A549 (cell line): ENCODE measurements at regions not wholly inside any gene's neighbourhood (a gene's known extent, or its start where the extent isn't known, plus 50 kb on each side); places are given as distances from the start of the nearest gene placed in this dataset.
"Not testable (repeated sequence)": the region's sequence is repeated elsewhere in the genome, so short reads cannot be mapped to it uniquely, and the experiment has no call there.

ENCODE experiments used
- ATAC-seq, 2 experiments: fragments of 200-7000 bp in 1 of 2; fragments of >200 bp in 1 of 2; cut with Nextera tagmentation in 1 of 2; cut with Tn5 transposase in 1 of 2; 3 replicates each; pipeline versions ENCODE4 v1.8.0 to v1.9.1; 2018 to 2020; ENCODE audit warnings: mild to moderate bottlenecking in 1 of 2, moderate library complexity in 1 of 2
- CTCF ChIA-PET: fragments of 300-600 bp; sonication (Branson Sonifier 250); formaldehyde crosslinking; extraction: SDS; loops from one replicate; lab custom pipeline; 2021; ENCODE audit warnings: antibody characterized with exemption, inconsistent platforms; lab: Yijun Ruan, JAX
- POLR2A ChIA-PET: fragments of 350-600 bp; formaldehyde crosslinking; extraction: SDS; loops from one replicate; lab custom pipeline; 2021; ENCODE audit warnings: antibody characterized with exemption, inconsistent platforms; lab: Yijun Ruan, JAX
- DNase-seq, 2 experiments: peaks; one replicate each; pipeline versions ENCODE4 v3.0.0 to v3.0.0-alpha.2; 2011 to 2016; ENCODE audit warnings: low read depth in 1 of 2, low spot score in 1 of 2
- FAIRE-seq: peaks from 2 replicates; lab custom pipeline; 2011; peaks lifted over from hg19 to GRCh38; lab: Jason Lieb, UNC
- H3K27ac ChIP-seq, 2 experiments: fragments of >200 bp; sonication (Bioruptor Twin); formaldehyde crosslinking; 3 replicates each; pipeline ENCODE4 v1.5.1; 2016 to 2017
- H3K4me1 ChIP-seq: fragments of >200 bp; sonication (Bioruptor Twin); formaldehyde crosslinking; 3 replicates; pipeline ENCODE4 v1.6.1; 2016
- H3K4me2 ChIP-seq: fragments of >200 bp; sonication (Bioruptor Twin); formaldehyde crosslinking; 3 replicates; pipeline ENCODE4 v1.6.1; 2016
- H3K4me3 ChIP-seq: fragments of >200 bp; sonication (Bioruptor Twin); formaldehyde crosslinking; 3 replicates; pipeline ENCODE4 v1.5.1; 2016
- H3K9me3 ChIP-seq: fragments of >200 bp; sonication (Bioruptor Twin); formaldehyde crosslinking; 3 replicates; pipeline ENCODE4 v1.6.1; 2016
- CBX2 ChIP-seq: fragments of 200-600 bp; sonication (generic); IDR thresholded peaks from 2 replicates; pipeline ENCODE4 v1.6.1; 2016; ENCODE audit warnings: low read depth, mild to moderate bottlenecking, borderline replicate concordance
- CBX8 ChIP-seq: fragments of 200-600 bp; sonication (generic); IDR thresholded peaks from 2 replicates; pipeline ENCODE4 v1.6.1; 2016
- CEBPB ChIP-seq, 2 experiments: fragments of >200 bp in 1 of 2; sonication (Bioruptor Twin) in 1 of 2; formaldehyde crosslinking in 1 of 2; IDR thresholded peaks; 2 replicates each; pipeline ENCODE4 v1.6.1; 2012 to 2016
- CHD4 ChIP-seq: fragments of 200-600 bp; sonication (generic); IDR thresholded peaks from 2 replicates; pipeline ENCODE4 v1.6.1; 2016; ENCODE audit warnings: antibody characterized with exemption, mild to moderate bottlenecking, borderline replicate concordance
- EHMT2 ChIP-seq: fragments of 200-600 bp; sonication (generic); IDR thresholded peaks from 2 replicates; pipeline ENCODE4 v1.6.1; 2016; ENCODE audit warnings: antibody characterized with exemption, low read depth, mild to moderate bottlenecking, moderate library complexity
- EP300 ChIP-seq, 2 experiments: fragments of >200 bp; sonication (Bioruptor Twin); formaldehyde crosslinking; IDR thresholded peaks; 2 replicates in 1 of 2; 3 replicates in 1 of 2; pipeline ENCODE4 v1.6.1; 2016 to 2017
- ESRRA ChIP-seq: fragments of 150-350 bp; IDR thresholded peaks from 2 replicates; pipeline ENCODE4 v1.6.1; 2014; ENCODE audit warnings: mild to moderate bottlenecking, low read length, borderline replicate concordance
- FOXS1 ChIP-seq: fragments of 250-450 bp; sonication (Bioruptor Pico); IDR thresholded peaks from 2 replicates; pipeline ENCODE4 v1.5.0; 2020; ENCODE audit warnings: mild to moderate bottlenecking, moderate library complexity
- GATA3 ChIP-seq: IDR thresholded peaks from 2 replicates; pipeline ENCODE4 v1.6.1; 2012; ENCODE audit warnings: borderline replicate concordance
- HOXB5 ChIP-seq: fragments of 250-450 bp; sonication (Bioruptor Pico); IDR thresholded peaks from 2 replicates; pipeline ENCODE4 v1.5.0; 2020; ENCODE audit warnings: mild to moderate bottlenecking, moderate library complexity
- JUNB ChIP-seq: fragments of >200 bp; sonication (Bioruptor Twin); formaldehyde crosslinking; IDR thresholded peaks from 2 replicates; pipeline ENCODE4 v1.6.1; 2016
- MAFK ChIP-seq: fragments of 450-650 bp; IDR thresholded peaks from 2 replicates; pipeline ENCODE4 v1.6.1; 2014; ENCODE audit not compliant: partially characterized antibody
- MYC ChIP-seq: IDR thresholded peaks from 2 replicates; pipeline ENCODE4 v1.6.1; 2012; ENCODE audit warnings: mild to moderate bottlenecking, inconsistent platforms, low read length, improper control_type of control experiment, borderline replicate concordance
- NFE2L2 ChIP-seq: fragments of 150-350 bp; conservative IDR thresholded peaks from 2 replicates; pipeline ENCODE4 v1.6.1; 2014; ENCODE audit warnings: low read length
- NPAS2 ChIP-seq: fragments of 250-450 bp; sonication (Bioruptor Pico); IDR thresholded peaks from 2 replicates; pipeline ENCODE4 v1.8.0; 2022; ENCODE audit warnings: mild to moderate bottlenecking, moderate library complexity, borderline replicate concordance
- NR3C1 ChIP-seq: fragments of >200 bp; sonication (Bioruptor Twin); formaldehyde crosslinking; IDR thresholded peaks from 3 replicates; pipeline ENCODE4 v1.6.1; 2017
- PHF8 ChIP-seq: fragments of 200-600 bp; sonication (generic); IDR thresholded peaks from 2 replicates; pipeline ENCODE4 v1.6.1; 2016; ENCODE audit warnings: low read depth, mild to moderate bottlenecking, antibody characterized with exemption, moderate library complexity, borderline replicate concordance
- RARB ChIP-seq: fragments of 250-450 bp; sonication (Bioruptor Pico); IDR thresholded peaks from 2 replicates; pipeline ENCODE4 v1.8.0; 2021; ENCODE audit warnings: mild to moderate bottlenecking, moderate library complexity
- RCOR1 ChIP-seq: fragments of 150-350 bp; IDR thresholded peaks from 2 replicates; pipeline ENCODE4 v1.6.1; 2014; ENCODE audit warnings: antibody characterized with exemption, low read length, low read depth
- RNF2 ChIP-seq: fragments of 200-600 bp; sonication (generic); IDR thresholded peaks from 2 replicates; pipeline ENCODE4 v1.6.1; 2016; ENCODE audit warnings: low read depth, mild to moderate bottlenecking, antibody characterized with exemption, moderate library complexity, borderline replicate concordance
- SREBF2 ChIP-seq: fragments of 450-650 bp; IDR thresholded peaks from 2 replicates; pipeline ENCODE4 v1.6.1; 2014; ENCODE audit warnings: mild to moderate bottlenecking, moderate library complexity
- TP53 ChIP-seq: fragments of 250-450 bp; sonication (Bioruptor Pico); IDR thresholded peaks from 2 replicates; pipeline ENCODE4 v1.5.0; 2021; ENCODE audit warnings: mild to moderate bottlenecking, moderate library complexity
- ZC3H11A ChIP-seq: fragments of 450-650 bp; IDR thresholded peaks from 2 replicates; pipeline ENCODE4 v1.6.1; 2014; ENCODE audit warnings: antibody characterized with exemption, mild to moderate bottlenecking
- ZSCAN20 ChIP-seq: fragments of 250-450 bp; sonication (Bioruptor Pico); IDR thresholded peaks from 2 replicates; pipeline ENCODE4 v1.8.0; 2022; ENCODE audit warnings: mild to moderate bottlenecking, moderate library complexity
- WGBS: methylation state at CpG from one replicate; pipeline ENCODE4 v1.1.6; 2017; ENCODE audit errors: missing lambda C conversion rate; 5-methylcytosine and 5-hydroxymethylcytosine counted together
- TF ChIP-seq, protein P1 (sequence below): IDR thresholded peaks from 2 replicates; pipeline ENCODE4 v1.6.1; 2012
- TF ChIP-seq, protein P2 (sequence below): fragments of 250-450 bp; sonication (Bioruptor Pico); IDR thresholded peaks from 2 replicates; pipeline ENCODE4 v1.5.0; 2020; ENCODE audit warnings: low read depth, mild to moderate bottlenecking, moderate library complexity
- TF ChIP-seq, protein P3 (sequence below): fragments of 250-450 bp; sonication (Bioruptor Pico); IDR thresholded peaks from 2 replicates; pipeline ENCODE4 v1.5.0; 2021; ENCODE audit warnings: mild to moderate bottlenecking, moderate library complexity, borderline replicate concordance
- TF ChIP-seq, protein P4 (sequence below): IDR thresholded peaks from 2 replicates; pipeline ENCODE4 v1.6.1; 2012; ENCODE audit warnings: low read depth, borderline replicate concordance

DNA sequence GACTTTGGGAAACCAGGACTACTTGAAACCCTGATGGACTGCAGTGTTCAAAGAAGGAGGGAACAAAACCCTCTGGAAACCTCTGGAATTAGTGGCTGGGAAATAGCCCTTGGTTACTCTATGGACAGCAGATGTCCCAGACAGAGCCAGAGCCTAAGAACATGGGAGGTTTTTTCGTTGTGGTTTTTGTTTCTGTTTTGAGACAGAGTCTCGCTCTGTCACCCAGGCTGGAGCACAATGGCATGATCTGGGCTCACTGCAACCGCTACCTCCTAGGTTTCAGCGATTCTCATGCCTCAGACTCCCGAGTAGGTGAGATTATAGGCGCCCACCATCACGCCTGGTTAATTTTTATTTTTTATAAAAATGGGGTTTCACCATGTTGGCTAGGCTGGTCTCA, 1378.7 kb downstream of the AACS start:
- ChIA-PET POLR2A (no interaction called here), CTCF (no interaction called here)
- Histone ChIP-seq H3K4me1 (no peaks in the 10 kb centered on the region), H3K4me2 (no peak overlapping the region), H3K9me3 (no peaks in the 10 kb centered on the region), H3K27ac (no peak overlapping the region), H3K4me3 (no peak overlapping the region)
- FAIRE-seq (no peak), DNase-seq (no peak), ATAC-seq (no peak)
- no peak for TF ChIP-seq NPAS2 (CRISPR knock-in tag)
- TF ChIP-seq PHF8, result no peak
- TF ChIP-seq, protein P1, sequence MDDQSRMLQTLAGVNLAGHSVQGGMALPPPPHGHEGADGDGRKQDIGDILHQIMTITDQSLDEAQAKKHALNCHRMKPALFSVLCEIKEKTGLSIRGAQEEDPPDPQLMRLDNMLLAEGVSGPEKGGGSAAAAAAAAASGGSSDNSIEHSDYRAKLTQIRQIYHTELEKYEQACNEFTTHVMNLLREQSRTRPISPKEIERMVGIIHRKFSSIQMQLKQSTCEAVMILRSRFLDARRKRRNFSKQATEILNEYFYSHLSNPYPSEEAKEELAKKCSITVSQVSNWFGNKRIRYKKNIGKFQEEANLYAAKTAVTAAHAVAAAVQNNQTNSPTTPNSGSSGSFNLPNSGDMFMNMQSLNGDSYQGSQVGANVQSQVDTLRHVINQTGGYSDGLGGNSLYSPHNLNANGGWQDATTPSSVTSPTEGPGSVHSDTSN, result no peak
- TF ChIP-seq CBX2, result no peak
- TF ChIP-seq ESRRA, result no peak
- TF ChIP-seq CEBPB (IDR thresholded peaks at IDR 0.05), result no peak
- no peak for TF ChIP-seq CBX8
- no peak for TF ChIP-seq RCOR1
- TF ChIP-seq JUNB, result no peak
- TF ChIP-seq HOXB5 (CRISPR knock-in tag), result no peak
- no peak for TF ChIP-seq EP300 (IDR thresholded peaks at IDR 0.05)
- TF ChIP-seq, protein P2, sequence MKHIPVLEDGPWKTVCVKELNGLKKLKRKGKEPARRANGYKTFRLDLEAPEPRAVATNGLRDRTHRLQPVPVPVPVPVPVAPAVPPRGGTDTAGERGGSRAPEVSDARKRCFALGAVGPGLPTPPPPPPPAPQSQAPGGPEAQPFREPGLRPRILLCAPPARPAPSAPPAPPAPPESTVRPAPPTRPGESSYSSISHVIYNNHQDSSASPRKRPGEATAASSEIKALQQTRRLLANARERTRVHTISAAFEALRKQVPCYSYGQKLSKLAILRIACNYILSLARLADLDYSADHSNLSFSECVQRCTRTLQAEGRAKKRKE (CRISPR knock-in tag), result no peak
- no peak for TF ChIP-seq ZSCAN20
- no peak for TF ChIP-seq SREBF2
- WGBS, result 2% methylated on average over 7 of the region's 7 CpGs

DNA sequence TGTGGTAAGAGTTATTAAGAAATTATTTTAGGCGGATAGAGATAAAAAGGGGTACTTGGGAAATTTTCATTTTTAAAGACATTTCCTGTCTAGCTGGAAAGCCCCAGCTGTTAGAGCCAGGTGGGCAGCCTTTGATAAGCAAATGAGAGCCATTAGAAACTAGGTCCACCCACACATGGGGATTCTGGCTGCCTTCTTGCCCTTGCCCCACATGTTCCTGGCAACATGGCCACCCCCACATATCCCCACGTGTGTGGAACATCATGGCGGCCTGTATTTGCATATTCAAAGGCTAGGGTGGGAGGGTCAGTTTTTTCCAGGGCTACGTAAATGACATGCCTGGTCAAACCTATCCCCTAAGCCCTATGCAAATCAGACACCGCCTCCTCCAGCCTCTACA, 1382.1 kb downstream of the AACS start:
- Histone ChIP-seq H3K4me3 (no peak overlapping the region), H3K27ac (no peak overlapping the region), H3K4me1 (no peaks in the 10 kb centered on the region), H3K9me3 (no peaks in the 10 kb centered on the region), H3K4me2 (no peak overlapping the region)
- no peak for ATAC-seq
- 3% methylated on average over 5 of the region's 5 CpGs for WGBS
- POLR2A ChIA-PET, result no interaction called here
- no peak for FAIRE-seq
- no peak for DNase-seq
- TF ChIP-seq NR3C1 (no peak), TP53 (CRISPR knock-in tag) (no peak), RARB (CRISPR knock-in tag) (no peak), CHD4 (no peak)
- CTCF ChIA-PET, result no interaction called here

DNA sequence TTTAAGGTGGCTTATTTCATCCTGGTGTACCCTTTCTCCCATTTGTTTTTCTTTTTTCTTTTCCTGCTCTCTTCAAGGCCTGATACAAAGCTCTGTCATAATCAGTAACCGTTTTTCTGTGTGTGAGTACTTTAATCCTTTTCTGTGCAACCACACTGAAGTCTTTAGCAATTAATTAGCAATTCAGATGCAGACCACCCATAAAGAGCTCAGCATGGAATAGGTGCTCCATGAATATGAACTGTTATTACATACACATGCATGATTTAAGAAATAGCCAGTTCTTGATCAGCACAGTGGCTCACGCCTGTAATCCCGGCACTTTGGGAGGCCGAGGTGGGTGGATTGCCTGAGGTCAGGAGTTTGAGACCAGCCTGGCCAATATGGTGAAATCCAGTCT, 1386.6 kb downstream of the AACS start:
- ATAC-seq (no peak), FAIRE-seq (no peak), DNase-seq (no peak)
- ChIA-PET POLR2A (no interaction called here), CTCF (interaction anchor here (0.6 kb wide), 1 partner anchor 700 kb away, joined by 4 read pairs; no protein-coding TSS in a partner anchor)
- H3K4me1 ChIP-seq, result no peaks in the 10 kb centered on the region
- 5% methylated on average over 4 of the region's 4 CpGs for WGBS
- TF ChIP-seq GATA3 (no peak), EHMT2 (no peak), MAFK (no peak), MYC (no peak), ZC3H11A (no peak), NFE2L2 (no peak), FOXS1 (CRISPR knock-in tag) (no peak), RNF2 (no peak), RARB (CRISPR knock-in tag) (no peak)
- TF ChIP-seq, protein P3, sequence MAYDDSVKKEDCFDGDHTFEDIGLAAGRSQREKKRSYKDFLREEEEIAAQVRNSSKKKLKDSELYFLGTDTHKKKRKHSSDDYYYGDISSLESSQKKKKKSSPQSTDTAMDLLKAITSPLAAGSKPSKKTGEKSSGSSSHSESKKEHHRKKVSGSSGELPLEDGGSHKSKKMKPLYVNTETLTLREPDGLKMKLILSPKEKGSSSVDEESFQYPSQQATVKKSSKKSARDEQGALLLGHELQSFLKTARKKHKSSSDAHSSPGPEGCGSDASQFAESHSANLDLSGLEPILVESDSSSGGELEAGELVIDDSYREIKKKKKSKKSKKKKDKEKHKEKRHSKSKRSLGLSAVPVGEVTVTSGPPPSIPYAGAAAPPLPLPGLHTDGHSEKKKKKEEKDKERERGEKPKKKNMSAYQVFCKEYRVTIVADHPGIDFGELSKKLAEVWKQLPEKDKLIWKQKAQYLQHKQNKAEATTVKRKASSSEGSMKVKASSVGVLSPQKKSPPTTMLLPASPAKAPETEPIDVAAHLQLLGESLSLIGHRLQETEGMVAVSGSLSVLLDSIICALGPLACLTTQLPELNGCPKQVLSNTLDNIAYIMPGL (CRISPR knock-in tag), result no peak
- TF ChIP-seq, protein P4, sequence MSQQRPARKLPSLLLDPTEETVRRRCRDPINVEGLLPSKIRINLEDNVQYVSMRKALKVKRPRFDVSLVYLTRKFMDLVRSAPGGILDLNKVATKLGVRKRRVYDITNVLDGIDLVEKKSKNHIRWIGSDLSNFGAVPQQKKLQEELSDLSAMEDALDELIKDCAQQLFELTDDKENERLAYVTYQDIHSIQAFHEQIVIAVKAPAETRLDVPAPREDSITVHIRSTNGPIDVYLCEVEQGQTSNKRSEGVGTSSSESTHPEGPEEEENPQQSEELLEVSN, result no peak
- no peak overlapping the region for H3K4me3 ChIP-seq
- no peak overlapping the region for H3K4me2 ChIP-seq
- H3K9me3 ChIP-seq, result no peaks in the 10 kb centered on the region
- no peak overlapping the region for H3K27ac ChIP-seq

DNA sequence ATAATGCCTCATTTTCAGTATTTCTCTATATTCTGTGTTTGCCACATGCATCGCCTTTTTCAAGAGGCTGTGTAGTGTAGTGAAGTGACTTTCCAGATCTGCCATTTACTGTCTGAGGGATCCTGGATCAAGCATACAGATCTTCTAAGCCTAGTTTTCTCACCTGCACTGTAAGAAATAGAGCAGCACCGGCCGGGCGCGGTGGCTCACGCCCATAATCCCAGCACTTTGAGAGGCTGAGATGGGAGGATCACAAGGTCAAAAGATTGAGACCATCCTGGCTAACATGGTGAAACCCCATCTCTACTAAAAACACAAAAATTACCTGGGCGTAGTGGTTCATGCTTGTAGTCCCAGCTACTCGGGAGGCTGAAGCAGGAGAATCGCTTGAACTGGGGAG, 1387.5 kb downstream of the AACS start:
- DNase-seq, H3K4me2 ChIP-seq, H3K4me3 ChIP-seq, POLR2A ChIA-PET, ATAC-seq, H3K27ac ChIP-seq, CTCF ChIA-PET, H3K4me1 ChIP-seq, H3K9me3 ChIP-seq, FAIRE-seq: not testable (repeated sequence)
- 15% methylated on average over 9 of the region's 9 CpGs for WGBS
